SKM-1 (cell line): ENCODE measurements at regions not wholly inside any gene's neighbourhood (a gene's known extent, or its start where the extent isn't known, plus 50 kb on each side); places are given as distances from the start of the nearest gene placed in this dataset.
"Not testable (repeated sequence)": the region's sequence is repeated elsewhere in the genome, so short reads cannot be mapped to it uniquely, and the experiment has no call there.

Source experiments
- DNase-seq: peaks from one replicate; lab custom pipeline; 2025; ENCODE audit not compliant: unreplicated experiment; lab: John Stamatoyannopoulos, UW

GRCh38 chrX:5314148-5314547 is 914.5 kb downstream of the NLGN4X start:
- DNase-seq = no peak

DNA sequence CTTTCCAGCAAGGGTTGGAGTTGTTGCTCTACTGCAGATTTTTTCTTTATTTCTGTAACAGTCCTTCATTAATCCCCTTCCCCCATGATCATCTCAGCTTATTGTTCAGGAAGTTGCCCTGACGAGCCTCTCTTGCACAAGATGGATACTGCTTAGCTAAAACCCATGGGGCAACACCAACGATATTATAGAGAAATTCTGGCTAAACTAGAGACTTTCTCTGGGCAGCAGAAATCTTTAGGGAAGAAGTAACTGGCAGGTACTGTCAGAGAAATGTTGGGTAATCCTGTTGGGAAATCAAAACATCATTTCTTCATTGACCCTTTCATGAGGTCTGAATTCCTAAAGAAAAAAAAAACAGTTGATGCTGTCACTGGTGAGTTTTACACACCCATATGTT is 921.3 kb downstream of the NLGN4X start:
- peak; percentile 28 for DNase-seq

GRCh38 chrX:5306654-5307121 is 922.0 kb downstream of the NLGN4X start:
- DNase-seq = peak; percentile 6

GRCh38 chrX:5305452-5305851 is 923.2 kb downstream of the NLGN4X start:
- no peak for DNase-seq

- DNase-seq = no peak
Measured at GRCh38 chrX:5295004-5295403, 933.7 kb downstream of the NLGN4X start.

- DNase-seq = no peak
Measured at GRCh38 chrX:5290635-5291034, 938.0 kb downstream of the NLGN4X start.

- DNase-seq = not testable (repeated sequence)
Measured at GRCh38 chrX:5289949-5290348, 938.7 kb downstream of the NLGN4X start.

- no peak for DNase-seq
Measured at GRCh38 chrX:5278908-5279307, 949.8 kb downstream of the NLGN4X start.

DNA sequence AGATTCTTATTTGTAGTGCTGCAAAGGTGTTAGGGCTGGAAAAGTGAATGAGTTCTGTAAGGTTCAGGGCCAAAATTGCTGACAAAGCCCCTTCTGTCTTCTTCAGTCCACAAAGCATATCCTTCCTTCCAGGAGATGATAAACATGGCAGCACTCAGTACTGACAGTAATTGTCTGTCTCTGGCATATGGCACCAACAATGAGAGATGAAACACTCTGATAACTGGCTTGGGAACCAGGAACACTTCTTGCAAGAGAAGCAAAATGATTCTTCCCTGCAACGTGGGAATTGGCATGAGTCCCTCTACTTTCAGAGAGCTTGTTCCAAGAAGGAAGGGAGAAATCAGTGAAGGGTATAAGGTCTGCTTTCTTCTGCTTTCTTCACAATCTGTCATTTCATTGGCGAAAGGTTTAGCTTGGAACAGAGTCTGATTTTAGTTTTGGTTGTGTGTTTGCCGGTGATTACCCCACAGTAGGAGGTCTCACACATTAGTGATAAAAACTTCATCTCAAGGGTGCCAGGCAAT is 963.3 kb downstream of the NLGN4X start:
- DNase-seq = no peak

GRCh38 chrX:5250106-5250505 is 978.6 kb downstream of the NLGN4X start:
- no peak for DNase-seq

GRCh38 chrX:5242091-5242790 is 986.4 kb downstream of the NLGN4X start:
- DNase-seq = no peak

DNA sequence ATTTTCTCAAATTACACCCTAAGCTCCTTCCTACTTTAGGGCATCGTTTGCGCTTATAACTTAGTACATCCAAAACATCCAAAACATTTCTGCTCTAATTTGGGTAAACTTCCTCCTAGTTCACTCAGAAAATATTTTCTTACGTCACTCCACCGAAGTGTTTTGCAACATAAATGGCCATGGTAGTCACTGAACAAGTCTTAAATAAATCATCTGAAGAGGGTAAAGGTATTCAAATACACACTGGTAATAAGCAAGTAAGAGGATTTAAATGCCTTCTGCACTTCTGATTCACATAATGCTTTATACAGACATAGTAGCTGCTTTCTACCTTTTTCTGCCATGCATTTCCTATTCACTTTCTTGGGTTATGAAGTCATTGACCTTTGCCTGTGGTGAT is 991.9 kb downstream of the NLGN4X start:
- DNase-seq = no peak

GRCh38 chrX:5236096-5236495 is 992.6 kb downstream of the NLGN4X start:
- DNase-seq = no peak

- no peak for DNase-seq
Measured at GRCh38 chrX:5233830-5234229, 994.8 kb downstream of the NLGN4X start.

DNA sequence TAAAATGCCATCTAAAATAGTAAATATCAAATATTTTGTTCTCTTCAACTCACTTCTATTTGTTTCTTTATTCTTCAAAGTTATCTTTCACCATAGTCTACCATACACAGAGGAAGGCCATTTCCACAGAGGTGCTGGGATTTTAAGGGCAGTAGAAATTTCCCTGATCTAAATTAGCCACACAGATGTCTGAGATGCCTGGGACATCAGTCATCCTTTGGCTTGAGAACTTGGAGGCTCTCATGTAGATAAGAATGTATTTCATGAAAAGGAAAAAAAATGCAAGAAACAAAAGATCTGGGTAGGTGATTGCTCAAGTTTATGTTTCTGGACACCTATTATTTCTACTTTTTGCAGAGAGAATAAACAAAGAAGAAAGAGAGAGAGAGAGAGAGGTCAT is 1008.2 kb downstream of the NLGN4X start:
- no peak for DNase-seq

- DNase-seq = no peak
Measured at GRCh38 chrX:5194806-5195205, 1033.9 kb downstream of the NLGN4X start.

DNA sequence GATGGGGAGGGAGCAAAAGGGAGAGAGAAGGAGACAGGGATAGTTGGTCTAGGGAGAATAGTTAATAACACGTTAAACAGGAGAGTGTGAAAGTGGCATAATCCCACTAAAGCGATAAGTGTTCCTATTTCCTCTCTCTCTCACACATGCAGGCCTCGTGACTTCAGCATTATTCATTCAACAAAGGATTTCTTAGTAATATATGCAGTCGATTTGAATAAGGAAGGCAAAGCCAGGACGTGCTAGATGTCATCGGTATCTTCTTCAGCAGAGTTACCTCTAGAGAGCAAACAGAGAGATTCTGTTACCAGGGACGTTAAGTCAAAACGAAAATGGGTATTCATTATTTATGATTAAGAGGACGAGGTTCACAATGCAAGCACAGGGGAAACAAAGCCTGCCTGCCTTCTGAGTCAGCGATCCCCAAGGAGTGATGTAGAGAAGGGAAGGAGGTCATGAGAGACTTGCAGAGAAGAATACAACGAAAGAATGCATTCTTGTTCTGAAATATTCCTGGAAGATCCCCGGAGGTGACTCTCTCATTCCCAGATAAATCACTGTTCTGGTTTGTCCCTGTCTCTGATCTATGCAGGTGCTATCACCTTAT is 1048.4 kb downstream of the NLGN4X start:
- DNase-seq = no peak

- DNase-seq = no peak
Measured at GRCh38 chrX:5176766-5177165, 1051.9 kb downstream of the NLGN4X start.

DNA sequence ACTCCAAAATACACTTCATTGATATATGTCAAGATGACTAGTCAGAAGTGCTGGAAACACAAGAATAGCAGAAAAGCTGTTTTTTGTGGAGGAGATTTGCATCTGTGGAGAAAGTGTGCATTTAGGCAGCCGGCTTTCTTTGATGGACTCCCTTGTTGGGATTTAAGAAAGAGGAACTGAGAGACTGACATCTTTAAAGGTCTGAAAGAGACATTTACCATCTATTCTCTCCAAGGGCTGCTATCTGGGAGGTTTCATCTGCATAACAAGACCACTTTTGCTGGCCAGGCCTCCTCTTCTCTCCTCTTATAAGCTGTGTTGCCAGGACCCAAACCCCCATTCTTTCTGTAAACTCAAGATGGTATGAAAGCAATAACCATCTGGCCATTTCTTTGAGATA is 1065.0 kb downstream of the NLGN4X start:
- DNase-seq = no peak

DNA sequence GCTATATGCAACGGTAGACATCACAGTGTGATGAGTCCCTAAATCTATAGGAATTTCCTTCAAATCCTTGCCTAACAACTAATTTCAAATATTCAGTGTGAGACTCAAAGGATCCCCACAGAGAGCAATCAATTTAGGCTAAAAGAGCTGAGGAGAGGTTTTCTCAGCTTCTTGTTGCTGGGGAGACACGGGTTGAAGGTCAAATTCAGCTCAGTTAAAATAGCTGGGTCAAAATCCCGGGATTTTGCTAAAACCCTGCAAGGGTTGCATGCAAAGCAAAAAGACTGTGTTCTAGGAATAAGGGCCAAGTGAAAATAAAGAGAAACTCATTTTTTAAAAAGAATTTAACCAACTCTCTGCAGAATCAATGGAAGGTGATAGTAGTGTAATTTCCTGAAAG is 1073.4 kb downstream of the NLGN4X start:
- DNase-seq = no peak

DNA sequence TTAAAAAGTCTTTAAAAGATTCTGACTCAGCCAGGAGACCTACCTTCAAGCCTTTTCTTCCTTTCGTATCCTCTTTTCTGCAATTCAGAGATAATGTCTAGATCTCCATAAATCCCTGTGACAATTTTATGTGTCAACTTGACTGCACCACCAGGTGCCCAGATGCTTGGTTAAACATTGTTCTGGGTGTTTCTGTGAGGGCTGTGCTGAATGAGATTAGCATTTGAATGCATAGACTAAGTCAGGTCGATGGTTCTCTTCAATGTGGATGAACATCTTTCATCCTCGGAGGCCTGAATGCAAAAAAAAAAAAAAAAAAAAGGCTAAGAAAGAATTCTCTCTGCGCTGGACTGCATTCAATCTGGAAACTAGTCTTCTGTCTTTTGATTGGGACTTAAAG is 1082.7 kb downstream of the NLGN4X start:
- no peak for DNase-seq

DNA sequence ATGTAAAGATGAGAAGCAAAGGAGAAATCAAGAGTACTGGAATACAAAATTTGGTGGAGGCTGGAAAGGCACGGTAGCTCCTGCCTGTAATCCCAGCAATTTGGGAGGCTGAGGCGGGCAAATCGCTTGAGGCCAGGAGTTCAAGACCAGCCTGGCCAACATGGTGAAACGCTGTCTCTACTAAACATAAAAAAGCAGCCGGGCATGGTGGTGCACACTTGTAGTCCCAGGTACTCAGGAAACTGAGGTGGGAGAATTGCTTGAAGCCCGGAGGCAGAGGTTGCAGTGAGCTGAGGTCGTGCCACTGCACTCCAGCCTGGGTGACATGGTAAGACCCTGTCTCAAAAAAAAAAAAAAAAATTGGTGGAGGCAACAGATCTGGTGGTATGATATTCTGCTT is 1086.0 kb downstream of the NLGN4X start:
- no peak for DNase-seq
